Stimulated activated CD8-positive, alpha-beta memory T cell treated with anti-CD3 and anti-CD28 coated beads, Interleukin-15, amount 100 ng/mL, for 48 hours (primary cell): ENCODE measurements at regions not wholly inside any gene's neighbourhood (a gene's known extent, or its start where the extent isn't known, plus 50 kb on each side); places are given as distances from the start of the nearest gene placed in this dataset.
A peak's percentile ranks its signal among the peaks of the same experiment; 100 is the strongest.

Source experiments
- DNase-seq, 2 donors: peaks; one replicate each; pipeline ENCODE4 v3.0.0-alpha.2; 2020; ENCODE audit warnings: low read depth in 2 of 2

GRCh38 chr5:34485768-34486030, 170.4 kb upstream of the RAI14 start:
- no peak for DNase-seq

DNA sequence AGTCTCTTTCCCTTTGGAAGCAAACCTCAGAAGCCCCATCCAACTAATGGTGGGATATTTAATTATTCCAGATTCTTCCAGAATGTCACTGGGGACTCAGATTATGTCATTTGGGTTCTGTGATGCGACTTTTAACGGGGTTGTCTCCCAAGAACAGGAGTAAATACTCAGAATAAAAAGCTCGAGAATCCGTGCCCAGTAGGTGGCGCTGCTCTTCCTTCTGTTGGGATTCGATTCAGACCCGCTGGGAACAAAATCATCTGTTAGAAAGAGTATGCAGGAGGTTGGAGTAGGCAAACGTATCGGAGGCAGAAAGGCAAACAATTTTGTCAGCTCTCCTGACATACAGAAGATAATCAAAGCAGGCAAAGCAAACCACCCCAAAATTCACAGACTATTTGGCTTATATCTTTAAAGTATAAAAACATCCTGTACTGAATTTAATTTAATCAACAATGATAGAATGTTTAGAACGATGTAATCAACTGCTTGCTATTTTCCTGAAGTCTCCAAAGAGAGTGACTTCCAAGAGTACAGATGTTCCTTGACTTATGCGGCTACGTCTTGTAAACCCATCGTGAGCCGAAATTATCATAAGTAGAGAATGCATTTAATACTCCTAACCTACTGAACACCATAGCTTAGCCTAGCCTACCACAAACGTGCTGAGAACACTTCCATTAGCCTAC, 169.8 kb upstream of the RAI14 start:
- DNase-seq = peak; percentile 20 to 39

DNA sequence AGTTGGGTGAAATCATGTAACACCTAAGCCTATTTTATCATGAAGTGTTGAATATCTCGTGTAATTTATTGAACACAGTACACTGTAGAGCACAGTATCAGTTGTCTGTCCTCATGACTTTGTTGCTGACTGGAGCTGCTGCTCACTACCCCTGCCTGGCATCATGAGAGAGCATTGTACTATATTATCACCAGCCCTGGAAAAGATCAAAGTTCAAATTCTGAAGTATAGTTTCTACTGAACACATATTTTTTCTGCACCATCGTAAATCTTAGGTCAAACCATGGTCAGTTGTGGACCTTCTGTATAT, 169.3 kb upstream of the RAI14 start:
- no peak for DNase-seq

DNA sequence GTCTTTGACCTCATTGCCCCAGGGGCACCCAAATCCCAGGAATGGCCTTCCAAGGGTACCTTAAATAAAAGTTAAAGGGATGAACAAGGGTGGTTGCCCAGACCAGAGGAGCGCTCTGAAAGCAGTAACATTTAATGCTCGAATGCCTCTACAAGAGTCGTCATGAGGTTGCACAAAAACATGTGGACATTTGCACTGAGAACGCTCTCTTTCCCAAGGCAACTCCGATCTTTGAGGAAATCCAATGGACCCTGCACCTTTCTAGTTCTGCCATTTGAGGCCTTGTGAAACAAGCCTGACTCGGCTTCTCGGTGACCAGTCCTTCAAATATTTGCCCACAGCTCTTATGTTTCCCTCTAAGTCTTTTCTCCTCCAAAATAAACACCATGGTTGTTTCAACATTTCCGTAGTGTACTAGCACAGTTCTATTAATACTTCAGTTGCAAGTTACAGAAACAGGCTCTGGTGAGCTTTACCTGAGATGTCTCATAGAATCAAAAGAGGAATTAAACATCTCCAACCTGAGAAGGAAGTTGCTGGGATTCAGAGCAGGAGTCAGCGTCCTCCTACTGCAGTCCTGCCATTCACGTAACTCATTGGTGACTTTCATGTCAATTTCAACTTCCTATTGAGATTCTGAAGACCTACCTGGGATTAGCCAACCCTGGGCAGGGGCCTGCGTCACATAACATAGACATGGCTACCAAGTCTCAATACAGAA, 168.8 kb upstream of the RAI14 start:
- no peak for DNase-seq

- no peak for DNase-seq
These were observed 168.2 kb upstream of the RAI14 start for GRCh38 chr5:34487956-34488355.

- no peak for DNase-seq
These were observed 167.1 kb upstream of the RAI14 start for GRCh38 chr5:34488984-34489383.

GRCh38 chr5:34490506-34491250, 165.4 kb upstream of the RAI14 start:
- DNase-seq = no peak

DNA sequence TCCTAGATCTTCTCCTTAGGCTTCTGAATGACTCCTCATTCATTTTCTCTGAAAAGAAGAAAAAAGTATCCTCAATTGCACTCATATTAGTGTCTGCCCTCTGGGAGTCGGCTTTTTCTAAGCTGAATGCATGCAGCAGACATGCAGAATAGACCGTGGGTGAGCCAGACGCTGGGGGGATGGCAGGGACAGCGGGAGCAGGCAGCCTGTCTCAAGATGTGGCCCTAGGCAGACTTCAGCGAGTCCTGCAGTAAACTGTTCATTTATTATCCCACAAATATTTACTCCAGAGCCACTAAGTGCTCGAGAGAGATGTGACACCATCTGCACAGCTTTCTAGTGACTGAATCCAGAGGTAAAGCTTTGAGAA, 164.9 kb upstream of the RAI14 start:
- no peak for DNase-seq

- DNase-seq = no peak
These were observed 161.9 kb upstream of the RAI14 start for GRCh38 chr5:34494111-34494755.

DNA sequence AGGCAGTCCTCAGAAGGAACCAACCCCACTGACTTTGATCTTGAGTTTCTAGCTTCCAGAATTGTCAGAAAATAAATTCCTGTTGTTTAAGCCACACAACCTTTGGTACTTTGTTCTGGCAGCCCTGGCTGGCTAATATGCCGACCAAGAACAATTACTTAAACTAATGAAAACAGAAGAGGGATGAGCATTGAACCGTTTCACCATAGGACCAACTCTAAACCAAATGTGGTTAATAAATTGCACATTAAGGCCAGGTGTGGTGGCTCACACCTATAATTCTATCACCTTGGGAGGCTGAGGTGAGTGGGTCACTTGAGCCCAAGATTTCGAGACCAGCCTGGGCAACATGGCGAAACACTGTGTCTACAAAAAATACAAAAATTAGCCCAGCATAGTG, 160.9 kb upstream of the RAI14 start:
- no peak for DNase-seq

DNA sequence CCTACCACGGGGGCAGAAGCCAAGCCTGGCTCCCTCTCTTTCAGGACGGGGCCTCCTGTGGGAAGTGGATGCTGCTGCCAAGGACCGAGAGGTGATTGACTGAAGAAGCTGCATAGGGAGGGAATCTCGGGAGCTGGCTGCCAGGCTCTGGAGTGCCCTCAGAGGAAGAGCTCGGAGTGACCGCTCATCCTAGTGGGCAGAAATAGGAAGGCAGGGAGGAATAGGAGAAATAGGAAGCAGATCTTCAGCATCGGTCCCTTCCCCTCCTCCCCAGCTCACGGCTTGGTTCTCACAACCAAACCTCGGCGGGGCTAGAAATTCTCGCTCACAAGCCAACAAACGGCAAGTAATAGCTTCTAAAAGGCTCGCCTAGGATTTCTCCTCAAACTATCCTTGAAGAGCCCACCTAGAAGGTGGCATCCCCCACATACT, 159.9 kb upstream of the RAI14 start:
- DNase-seq = no peak

- no peak for DNase-seq
These were observed 159.2 kb upstream of the RAI14 start for GRCh38 chr5:34496701-34497469.

DNA sequence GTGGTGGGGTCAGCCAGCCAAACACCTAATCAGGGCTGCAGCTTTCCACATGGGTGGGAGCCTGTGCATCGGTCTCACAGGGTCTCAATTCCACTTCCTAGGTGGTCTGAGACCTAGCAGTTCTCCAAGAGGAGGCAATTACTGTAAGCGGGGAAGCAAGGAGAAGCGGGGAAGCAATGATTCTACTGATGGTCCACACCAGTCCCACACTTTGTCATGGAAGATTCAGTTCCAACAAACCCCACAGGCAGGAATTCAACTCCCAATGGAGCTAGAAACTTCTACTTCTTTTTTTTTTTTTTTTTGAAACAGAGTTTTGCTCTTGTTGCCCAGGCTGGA, 158.7 kb upstream of the RAI14 start:
- no peak for DNase-seq

- DNase-seq = no peak
These were observed 157.6 kb upstream of the RAI14 start for GRCh38 chr5:34498572-34498971.

DNA sequence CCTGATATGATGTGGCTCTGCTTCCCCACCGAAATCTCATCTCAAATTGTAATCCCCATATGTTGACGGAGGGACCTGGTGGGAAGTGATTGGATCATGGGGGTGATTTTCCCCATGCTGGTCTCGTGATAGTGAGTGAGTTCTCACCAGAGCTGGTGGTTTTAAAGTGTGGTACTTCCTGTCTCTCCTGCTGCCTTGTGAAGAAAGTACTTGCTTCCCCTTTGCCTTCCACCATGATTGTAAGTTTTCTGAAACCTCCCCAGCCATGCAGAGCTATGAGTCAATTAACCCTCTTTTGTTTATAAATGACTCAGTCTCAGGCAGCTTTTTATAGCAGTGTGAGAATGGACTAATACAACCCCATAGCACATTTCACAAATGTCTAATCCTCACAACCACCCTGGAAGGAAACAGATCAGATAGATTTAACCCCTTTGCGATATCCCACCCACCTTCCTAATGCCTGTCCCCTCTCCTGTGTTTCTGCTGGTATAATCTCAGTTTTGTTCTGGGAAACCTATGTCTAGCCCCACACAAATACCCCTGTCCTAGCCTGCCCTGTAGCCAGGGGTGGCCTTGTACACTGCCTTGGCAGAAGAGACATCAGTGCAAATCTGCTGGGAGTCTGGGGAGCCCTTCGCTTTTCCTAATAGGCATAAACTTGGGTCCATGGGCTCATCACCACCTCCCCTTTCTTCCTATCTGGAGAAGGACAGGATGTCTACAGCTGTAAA, 157.0 kb upstream of the RAI14 start:
- peak; percentile 6 to 18 for DNase-seq

DNA sequence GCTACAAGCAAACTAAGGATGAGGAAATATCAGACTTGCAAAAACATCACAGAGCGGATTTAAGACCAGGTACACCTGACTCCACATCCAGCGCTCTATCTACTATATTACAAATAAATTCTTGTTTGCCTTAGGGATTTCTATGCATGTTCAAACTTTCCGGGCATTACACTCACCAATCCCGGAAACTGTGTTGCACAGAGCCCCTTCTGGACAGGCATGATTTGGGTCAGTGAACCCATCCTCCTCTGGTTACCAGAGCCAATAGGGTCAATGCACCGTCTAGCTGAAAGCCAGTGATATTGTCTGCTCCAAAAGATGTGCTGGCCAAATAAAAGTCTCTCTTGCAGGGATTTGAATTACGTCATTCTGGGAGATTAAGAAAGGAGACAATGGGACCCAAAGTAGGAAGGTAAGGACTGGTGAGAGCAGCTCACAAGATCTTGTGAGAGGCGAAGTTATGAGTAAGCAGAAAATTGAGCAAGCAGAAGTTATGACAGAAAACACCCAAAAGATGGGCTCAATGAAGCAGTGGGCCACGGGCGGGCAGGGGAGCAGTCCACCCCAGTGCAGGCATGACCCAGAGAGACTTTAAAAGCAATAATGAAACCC, 155.8 kb upstream of the RAI14 start:
- no peak for DNase-seq

GRCh38 chr5:34501016-34501415, 155.1 kb upstream of the RAI14 start:
- no peak for DNase-seq

GRCh38 chr5:34501840-34502239, 154.3 kb upstream of the RAI14 start:
- no peak for DNase-seq

DNA sequence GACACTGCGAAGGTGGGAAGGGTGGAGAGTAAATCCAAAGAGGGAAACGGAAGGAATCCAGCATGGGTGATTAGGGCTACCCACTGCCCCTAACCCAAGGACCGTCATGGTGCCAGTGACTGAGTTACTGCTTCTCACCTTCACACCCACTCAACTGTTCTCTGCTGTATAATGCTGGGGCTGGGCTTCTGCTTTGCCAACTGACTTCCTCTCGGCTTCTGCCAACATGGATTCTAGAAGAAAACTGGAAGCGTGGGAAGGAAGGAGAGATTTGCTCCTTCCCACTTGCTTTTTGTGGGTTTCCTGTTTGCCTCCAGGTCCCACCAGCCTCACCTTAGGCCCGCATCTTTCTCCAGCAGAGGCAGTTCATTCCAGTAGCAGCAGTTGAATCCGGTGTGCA, 153.5 kb upstream of the RAI14 start:
- no peak for DNase-seq

DNA sequence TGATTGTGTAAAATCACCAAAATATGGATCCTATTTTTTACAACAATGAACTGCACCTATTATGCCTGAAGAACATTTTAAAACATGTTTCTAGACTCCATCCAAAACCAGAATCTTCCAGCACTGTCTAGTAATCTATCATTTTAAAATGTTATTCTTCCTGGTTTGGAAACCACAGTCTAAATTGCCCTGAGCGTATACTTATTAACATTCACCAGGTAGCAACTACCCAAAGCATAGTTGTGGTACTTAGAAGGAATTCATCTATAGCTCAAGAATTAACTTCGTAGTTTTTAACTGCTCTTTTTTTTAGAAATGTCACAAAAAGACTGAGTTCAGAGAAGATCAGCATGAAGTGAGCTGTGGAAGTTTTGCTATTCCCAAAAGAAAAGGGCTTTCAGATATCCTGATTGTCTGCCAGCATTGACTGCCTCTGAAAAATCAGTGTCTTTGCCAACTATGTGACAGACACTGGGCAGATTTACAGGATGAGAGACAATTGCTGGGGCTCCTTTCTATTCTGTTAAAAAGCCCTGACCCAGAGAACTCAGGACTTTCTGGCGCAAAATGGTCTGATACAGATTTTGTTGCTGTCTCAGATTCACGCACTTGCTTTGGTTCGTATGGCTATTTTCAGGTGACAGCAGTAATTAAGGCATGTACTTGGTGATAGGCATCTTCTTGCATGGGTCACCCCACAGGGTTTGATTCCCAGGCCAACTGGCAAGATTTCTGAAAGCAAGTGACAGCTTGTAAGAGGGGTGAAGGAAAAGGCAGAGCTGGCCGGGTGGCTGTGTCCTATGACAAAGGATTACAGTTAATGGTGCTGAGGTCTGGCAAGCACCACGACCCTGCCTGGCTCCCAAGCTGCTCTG, 152.5 kb upstream of the RAI14 start:
- DNase-seq = no peak
